Globus pallidus (tissue), 1 donor: ENCODE measurements at regions not wholly inside any gene's neighbourhood (a gene's known extent, or its start where the extent isn't known, plus 50 kb on each side); places are given as distances from the start of the nearest gene placed in this dataset.

ENCODE experiments used
- DNase-seq: peaks from one replicate; pipeline ENCODE4 v3.0.0-alpha.2; 2015; ENCODE audit warnings: low spot score

- DNase-seq = no peak
These were observed 72.8 kb upstream of the ARHGAP5 start for GRCh38 chr14:32004300-32004699.

DNA sequence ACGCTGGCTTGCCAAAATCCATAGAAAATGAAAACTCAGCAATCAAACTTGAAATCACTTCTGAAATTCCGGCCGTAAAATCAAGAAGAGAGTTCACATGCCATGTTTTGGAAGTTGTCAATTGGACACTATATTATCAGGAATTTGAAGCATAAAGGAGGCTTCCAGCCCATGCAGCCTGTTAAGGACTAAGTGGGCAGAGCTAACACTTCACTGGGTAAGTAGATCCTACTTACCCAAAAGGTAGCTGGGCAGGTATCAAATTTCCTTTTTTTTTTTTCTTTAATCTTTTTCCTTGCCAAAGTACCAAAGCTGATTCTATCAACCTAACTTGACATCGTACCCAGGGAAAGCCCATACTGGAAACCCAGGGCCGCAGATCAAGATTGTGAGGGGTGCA lies 71.5 kb upstream of the ARHGAP5 start:
- DNase-seq = no peak

DNA sequence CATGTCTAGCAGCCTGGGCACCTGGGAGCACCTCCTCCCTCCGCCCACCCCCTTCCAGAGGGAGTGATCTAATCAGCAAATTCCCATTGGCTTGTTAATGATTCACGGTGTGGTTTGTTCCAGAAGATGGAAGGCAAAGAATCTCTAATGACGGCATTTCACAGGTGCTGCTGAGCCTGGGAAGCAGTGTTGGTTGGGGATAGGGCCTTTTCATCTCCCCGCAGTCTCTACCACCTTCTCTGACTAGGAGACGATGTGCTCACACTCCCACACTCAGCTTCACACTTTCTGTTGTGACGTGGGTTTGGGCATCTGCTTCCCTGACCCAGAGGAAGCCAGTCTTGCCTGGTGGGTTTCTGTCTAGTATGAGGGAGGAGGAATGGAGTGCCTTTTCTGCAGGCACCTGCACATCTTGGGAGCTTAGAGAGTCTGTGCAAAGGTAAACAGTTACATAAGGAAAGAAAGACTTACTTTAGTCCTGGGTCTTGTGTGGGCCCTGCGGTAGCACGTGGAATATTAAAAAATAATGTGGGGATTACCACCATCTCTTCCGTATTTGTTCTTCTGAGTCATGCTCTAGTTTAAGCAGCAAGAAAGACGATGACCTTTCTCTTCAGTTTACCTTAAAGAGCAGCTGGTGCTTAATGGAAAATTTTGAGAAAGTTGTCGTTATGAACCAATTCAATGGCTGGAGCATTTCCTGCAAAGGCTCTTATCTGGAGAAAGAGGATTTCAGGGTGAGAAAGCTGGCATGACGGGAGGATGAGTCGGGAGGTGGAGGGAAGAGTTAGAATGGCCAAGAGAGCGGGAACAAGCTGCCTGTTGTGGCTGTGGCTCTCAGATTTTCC lies 70.6 kb upstream of the ARHGAP5 start:
- DNase-seq = no peak

DNA sequence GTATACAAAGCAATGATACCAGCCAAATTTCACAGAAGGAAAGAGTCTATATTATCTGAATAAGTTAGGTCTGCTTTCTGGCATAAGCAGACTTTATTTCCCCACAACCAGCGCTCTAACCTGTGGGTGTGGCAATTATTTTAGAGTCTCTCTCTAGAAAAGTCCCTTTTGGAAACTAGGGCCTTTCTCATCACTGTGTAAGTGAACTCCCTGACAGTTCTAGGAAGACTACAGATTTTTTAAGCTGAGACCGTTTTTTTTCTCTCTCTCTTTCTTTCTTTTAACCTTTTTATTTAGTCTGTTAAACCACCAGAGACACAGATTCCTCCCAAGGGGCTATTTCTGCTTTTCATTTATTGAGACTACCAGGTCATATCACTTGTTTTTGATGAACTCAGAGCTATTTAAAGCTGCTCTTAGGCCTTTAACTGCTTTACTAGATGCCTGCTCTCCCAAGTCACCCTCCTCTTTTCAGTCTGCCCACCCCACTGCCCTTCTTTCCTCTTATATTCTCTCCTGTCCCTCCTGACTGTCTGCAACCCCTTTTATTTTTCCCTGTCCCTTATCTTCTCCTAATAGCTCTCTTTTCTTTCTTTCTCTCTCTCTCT lies 69.2 kb upstream of the ARHGAP5 start:
- no peak for DNase-seq

DNA sequence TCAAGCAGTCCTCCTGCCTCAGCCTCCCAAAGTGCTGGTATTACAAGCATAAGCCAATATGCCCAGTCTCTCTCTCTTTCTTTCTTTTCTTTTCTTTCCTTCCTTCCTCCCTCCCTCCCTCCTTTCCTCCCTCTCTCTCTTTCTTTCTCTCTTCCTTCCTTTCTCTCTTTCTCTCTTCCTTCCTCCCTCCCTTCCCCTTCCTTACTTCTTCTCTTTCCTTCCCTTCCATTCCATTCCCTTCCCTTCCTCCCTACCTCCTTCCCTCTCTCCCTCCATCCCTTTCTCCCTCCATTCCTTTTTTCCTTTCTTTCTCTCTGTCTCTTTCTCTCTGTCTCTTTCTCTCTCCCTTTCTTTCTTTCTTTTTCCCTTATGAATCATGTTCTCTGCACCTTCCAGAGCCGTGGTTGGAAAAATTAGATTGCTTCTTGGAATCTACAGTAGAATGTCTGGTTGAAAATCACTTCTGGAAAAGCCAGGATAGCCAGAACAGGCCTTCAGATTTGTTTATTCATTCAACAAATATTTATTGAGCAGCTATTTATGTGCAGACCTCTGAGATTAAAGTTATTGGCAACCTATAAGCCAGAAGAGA lies 68.4 kb upstream of the ARHGAP5 start:
- no peak for DNase-seq

- DNase-seq = no peak
These were observed 67.7 kb upstream of the ARHGAP5 start for GRCh38 chr14:32009221-32009975.

DNA sequence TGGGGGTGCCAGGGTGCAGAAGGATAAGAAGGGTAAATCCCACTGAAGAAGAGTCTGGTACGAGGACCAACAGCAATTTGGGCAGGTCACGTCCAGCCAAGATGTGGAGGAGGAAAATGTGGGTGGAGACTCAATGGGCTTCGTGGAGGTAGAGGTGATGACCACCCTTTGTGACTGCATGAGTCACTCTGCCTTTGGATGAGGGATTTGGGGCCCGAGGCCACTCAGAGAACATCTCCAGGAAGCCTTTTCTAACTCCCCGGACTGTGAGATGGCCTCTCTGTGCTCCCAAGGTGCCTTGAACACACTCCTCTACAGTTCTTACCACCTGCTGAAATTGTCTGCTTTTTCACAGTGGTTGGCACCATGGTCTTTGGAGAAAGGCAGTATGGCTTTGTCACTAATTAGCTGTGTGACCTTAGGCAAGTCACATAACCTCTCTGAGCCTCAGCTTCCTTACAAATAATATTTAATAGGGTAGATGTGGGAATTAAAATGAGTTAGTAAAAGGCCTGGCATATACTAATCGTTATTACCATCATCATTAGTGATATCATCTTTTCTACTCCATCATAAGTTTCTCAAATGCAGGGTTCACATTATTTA lies 67.0 kb upstream of the ARHGAP5 start:
- no peak for DNase-seq

GRCh38 chr14:32010604-32011125 lies 66.4 kb upstream of the ARHGAP5 start:
- no peak for DNase-seq

DNA sequence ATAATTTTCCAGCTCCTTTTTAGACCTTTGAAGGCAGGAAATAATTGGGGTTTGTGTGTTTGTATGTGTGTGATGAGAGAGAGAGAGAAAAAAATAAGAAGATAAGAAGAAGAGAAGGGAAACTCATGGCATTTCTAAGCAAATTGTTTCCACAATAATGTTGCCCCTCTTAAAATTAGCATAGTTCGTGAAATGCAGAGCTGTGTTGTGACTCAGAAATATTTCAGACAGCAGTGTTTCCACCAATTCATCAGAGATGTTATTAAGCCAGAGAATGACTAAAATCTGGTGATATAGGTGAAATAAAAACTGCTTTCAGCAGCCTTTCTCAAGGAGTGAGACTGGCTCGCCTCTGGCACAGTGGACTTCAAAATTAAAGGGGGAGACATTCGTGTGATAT lies 65.9 kb upstream of the ARHGAP5 start:
- DNase-seq = no peak

DNA sequence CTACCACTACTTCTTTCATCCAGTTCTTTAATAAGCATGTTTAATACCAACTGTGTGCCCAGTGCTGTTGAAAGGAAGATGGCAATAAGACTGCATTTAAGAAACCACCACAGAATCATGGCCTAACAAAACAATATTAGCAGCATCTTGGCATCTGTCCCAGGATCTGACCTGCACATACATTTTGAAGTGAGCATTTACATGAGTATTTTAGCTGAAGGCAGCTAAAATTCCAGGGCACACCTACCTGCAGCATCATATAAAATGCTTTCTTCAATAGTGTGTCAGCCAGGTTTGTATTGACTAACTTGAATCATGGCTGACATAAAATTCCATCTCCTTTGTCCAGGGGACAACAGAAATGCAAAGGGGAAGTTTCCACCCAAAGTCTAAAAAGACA lies 65.0 kb upstream of the ARHGAP5 start:
- no peak for DNase-seq

DNA sequence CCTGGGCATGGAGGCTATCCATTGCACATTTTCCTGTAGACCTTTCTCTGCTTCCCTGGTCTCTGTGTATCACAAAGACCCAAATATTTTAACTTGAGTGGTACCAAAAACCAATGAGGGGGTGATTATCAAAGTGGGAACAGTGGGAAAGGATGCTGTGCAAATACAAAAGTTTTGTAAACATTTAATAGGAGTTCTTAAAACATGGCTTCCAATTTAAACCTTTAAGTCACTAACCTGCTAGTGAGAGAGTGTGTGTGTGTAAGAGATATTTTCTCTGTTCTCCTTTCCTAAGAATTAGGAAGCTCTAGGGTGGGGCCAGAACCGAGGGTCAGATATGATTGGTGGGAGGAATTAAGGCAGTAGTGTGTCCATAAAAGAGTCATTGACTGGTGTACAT lies 64.5 kb upstream of the ARHGAP5 start:
- no peak for DNase-seq

- no peak for DNase-seq
These were observed 64.0 kb upstream of the ARHGAP5 start for GRCh38 chr14:32013083-32013482.

DNA sequence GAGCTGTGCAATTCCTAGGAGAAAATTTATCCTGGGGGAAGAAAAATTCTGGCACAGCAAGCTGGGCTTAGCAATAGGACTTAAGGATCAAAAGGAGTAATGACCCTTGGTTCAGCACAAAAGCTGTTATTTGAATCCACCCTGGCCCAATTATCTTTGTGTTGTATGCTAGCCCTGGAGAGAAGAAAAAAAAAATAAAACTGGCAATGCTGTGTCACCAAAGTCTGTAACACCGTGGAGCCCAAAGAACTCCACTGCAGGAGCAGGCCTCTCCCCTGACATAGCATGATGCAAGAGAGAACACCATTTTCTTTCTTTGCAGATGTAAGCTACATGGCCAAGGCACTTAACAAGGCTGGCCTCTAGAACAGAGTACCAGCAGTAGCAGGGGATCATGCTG lies 63.0 kb upstream of the ARHGAP5 start:
- DNase-seq = no peak

GRCh38 chr14:32014498-32014897 lies 62.6 kb upstream of the ARHGAP5 start:
- DNase-seq = no peak

- no peak for DNase-seq
These were observed 61.9 kb upstream of the ARHGAP5 start for GRCh38 chr14:32015166-32015565.

DNA sequence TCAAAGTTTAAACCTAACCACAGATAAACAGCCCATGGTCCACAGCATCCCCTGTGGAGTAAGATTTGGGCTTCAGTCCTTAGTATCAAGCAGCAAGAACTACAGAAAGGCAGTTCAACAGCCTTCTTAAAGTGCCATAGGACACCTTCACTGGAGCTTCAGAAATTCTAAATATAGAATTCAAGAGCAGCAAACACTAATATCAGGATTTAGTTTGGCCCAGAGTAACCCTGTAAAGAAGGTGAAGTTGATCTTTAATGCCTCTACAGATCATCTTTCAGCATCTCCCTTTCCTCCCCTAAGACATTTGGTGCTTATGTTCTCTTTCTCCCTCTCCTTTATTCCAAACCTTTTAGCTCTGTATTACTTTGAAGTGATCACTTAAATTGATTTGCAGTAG lies 59.5 kb upstream of the ARHGAP5 start:
- DNase-seq = no peak

DNA sequence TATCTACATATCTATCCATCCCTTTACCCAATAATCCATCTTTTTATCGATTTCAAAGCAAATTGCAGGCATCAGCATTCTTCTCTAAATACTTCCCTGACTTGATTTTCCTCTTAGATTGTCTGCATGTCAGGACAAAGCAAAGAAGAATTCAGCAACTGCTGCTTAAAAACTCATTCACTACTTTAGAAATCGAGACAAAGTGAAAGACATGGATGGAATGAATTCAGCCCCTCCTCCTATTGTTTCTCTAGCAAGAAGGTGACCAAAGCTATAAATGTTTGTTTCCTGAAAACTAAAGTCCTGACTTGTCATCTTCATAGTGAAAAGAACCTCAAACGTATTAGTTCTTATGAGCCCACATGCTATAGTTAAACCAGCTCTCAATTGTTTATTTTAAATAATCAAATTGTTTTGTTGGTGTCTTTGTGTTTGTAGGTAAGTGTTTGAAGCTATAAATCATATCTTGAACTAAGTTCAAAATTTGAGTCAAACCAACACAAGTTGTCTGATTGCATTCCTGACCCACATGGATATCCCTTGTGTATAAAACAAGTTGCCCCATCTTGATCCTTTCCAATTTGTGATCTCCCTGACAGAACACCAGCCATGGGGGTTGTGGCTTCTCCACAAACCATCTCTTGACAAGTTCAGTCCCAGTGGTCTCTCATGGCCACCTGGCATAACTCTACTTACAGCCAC lies 58.6 kb upstream of the ARHGAP5 start:
- no peak for DNase-seq

- peak; percentile 35 for DNase-seq
These were observed 57.8 kb upstream of the ARHGAP5 start for GRCh38 chr14:32019276-32019675.

GRCh38 chr14:32020882-32021281 lies 56.2 kb upstream of the ARHGAP5 start:
- DNase-seq = no peak

GRCh38 chr14:32021341-32021740 lies 55.8 kb upstream of the ARHGAP5 start:
- no peak for DNase-seq

DNA sequence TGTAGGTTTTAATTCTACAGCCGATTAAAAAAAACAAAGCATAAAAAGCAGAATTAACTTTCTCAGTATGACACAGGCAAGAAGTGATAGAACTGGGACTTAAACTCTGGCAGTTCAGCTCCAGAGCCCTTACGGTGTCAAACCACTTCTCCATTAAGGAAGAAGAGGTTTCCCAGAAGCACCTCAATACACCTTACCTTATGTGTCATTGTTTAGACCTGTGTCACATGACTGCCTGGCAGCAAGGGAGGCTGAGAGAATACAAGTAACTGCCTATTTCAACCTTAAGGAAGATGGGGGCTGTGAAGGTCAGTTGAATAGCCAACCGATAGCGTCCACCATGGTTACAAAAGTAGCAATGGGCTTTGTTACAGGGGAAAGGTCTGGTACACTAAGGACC lies 54.6 kb upstream of the ARHGAP5 start:
- no peak for DNase-seq
